ENCODE measurements at regions not wholly inside any gene's neighbourhood (a gene's known extent, or its start where the extent isn't known, plus 50 kb on each side); places are given as distances from the start of the nearest gene placed in this dataset.

- H3K4me1 ChIP-seq (ENCODE audit: low read depth, poor library complexity, severe bottlenecking), result no peaks in the 10 kb centered on the region
- H3K4me2 ChIP-seq, result no peak overlapping the region
- no peaks in the 10 kb centered on the region for H3K27me3 ChIP-seq (ENCODE audit: insufficient read depth, low read depth)
- TF ChIP-seq CTCF (conservative IDR thresholded peaks at IDR 0.05; ENCODE audit: low read depth, low read length), result no peak
- no peak overlapping the region for H3K9ac ChIP-seq
- H3K79me2 ChIP-seq (ENCODE audit: insufficient read depth, low read depth), result no peaks in the 10 kb centered on the region
- no peak overlapping the region for H3K27ac ChIP-seq
- no peaks in the 10 kb centered on the region for H3K36me3 ChIP-seq (ENCODE audit: insufficient read depth)
- H4K20me1 ChIP-seq (ENCODE audit: insufficient read depth), result no peaks in the 10 kb centered on the region
- H3K4me3 ChIP-seq (IDR thresholded peaks at IDR 0.05; ENCODE audit: insufficient read depth, low read depth, low read length), result no peak overlapping the region
- no peak overlapping the region for H2AFZ ChIP-seq (ENCODE audit: low read depth)
Observed at GRCh38 chr12:97005174-97005573, 98.1 kb downstream of the NEDD1 start.

DNA sequence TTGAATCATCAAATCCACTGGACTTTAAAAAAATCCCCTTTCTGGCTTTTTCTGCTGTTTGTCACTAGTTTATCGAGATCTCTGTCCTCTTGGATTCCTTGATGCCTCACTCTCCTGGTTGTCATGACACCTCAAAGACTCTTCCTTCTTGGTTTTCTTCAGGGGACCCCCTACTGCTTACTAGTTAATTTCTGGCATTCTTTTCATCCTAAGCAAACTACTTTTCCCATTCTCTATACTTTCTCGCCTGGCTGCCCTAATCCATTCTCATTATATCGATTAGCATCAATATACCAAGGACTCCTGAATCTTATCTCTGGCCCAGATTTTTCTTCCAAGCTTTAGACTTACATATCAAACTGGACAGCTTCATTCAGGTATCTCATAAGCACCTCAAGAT lies 98.6 kb downstream of the NEDD1 start:
- H2AFZ ChIP-seq (ENCODE audit: low read depth), result no peak overlapping the region
- H4K20me1 ChIP-seq (ENCODE audit: insufficient read depth), result no peaks in the 10 kb centered on the region
- no peak for TF ChIP-seq CTCF (conservative IDR thresholded peaks at IDR 0.05; ENCODE audit: low read depth, low read length)
- no peak overlapping the region for H3K27ac ChIP-seq
- H3K79me2 ChIP-seq (ENCODE audit: insufficient read depth, low read depth), result no peaks in the 10 kb centered on the region
- no peak overlapping the region for H3K9ac ChIP-seq
- no peaks in the 10 kb centered on the region for H3K27me3 ChIP-seq (ENCODE audit: insufficient read depth, low read depth)
- no peak overlapping the region for H3K4me2 ChIP-seq
- no peaks in the 10 kb centered on the region for H3K36me3 ChIP-seq (ENCODE audit: insufficient read depth)
- H3K4me3 ChIP-seq (IDR thresholded peaks at IDR 0.05; ENCODE audit: insufficient read depth, low read depth, low read length), result no peak overlapping the region
- H3K4me1 ChIP-seq (ENCODE audit: low read depth, poor library complexity, severe bottlenecking), result no peaks in the 10 kb centered on the region

GRCh38 chr12:97006585-97006984 lies 99.5 kb downstream of the NEDD1 start:
- Histone ChIP-seq H2AFZ (ENCODE audit: low read depth) (no peak overlapping the region), H3K9ac (no peak overlapping the region), H3K4me2 (no peak overlapping the region), H3K4me3 (IDR thresholded peaks at IDR 0.05; ENCODE audit: insufficient read depth, low read depth, low read length) (no peak overlapping the region), H3K79me2 (ENCODE audit: insufficient read depth, low read depth) (no peaks in the 10 kb centered on the region), H3K36me3 (ENCODE audit: insufficient read depth) (no peaks in the 10 kb centered on the region), H3K4me1 (ENCODE audit: low read depth, poor library complexity, severe bottlenecking) (no peaks in the 10 kb centered on the region), H3K27ac (no peak overlapping the region), H4K20me1 (ENCODE audit: insufficient read depth) (no peaks in the 10 kb centered on the region), H3K27me3 (ENCODE audit: insufficient read depth, low read depth) (no peaks in the 10 kb centered on the region)
- no peak for TF ChIP-seq CTCF (conservative IDR thresholded peaks at IDR 0.05; ENCODE audit: low read depth, low read length)

GRCh38 chr12:97016163-97016562 lies 109.1 kb downstream of the NEDD1 start:
- Histone ChIP-seq H3K27ac (no peak overlapping the region), H3K4me2 (no peak overlapping the region), H3K9ac (no peak overlapping the region), H3K36me3 (ENCODE audit: insufficient read depth) (no peaks in the 10 kb centered on the region), H3K4me1 (ENCODE audit: low read depth, poor library complexity, severe bottlenecking) (no peaks in the 10 kb centered on the region), H3K79me2 (ENCODE audit: insufficient read depth, low read depth) (no peaks in the 10 kb centered on the region), H3K4me3 (IDR thresholded peaks at IDR 0.05; ENCODE audit: insufficient read depth, low read depth, low read length) (no peak overlapping the region), H4K20me1 (ENCODE audit: insufficient read depth) (no peaks in the 10 kb centered on the region), H2AFZ (ENCODE audit: low read depth) (no peak overlapping the region), H3K27me3 (ENCODE audit: insufficient read depth, low read depth) (no peaks in the 10 kb centered on the region)
- no peak for TF ChIP-seq CTCF (conservative IDR thresholded peaks at IDR 0.05; ENCODE audit: low read depth, low read length)

DNA sequence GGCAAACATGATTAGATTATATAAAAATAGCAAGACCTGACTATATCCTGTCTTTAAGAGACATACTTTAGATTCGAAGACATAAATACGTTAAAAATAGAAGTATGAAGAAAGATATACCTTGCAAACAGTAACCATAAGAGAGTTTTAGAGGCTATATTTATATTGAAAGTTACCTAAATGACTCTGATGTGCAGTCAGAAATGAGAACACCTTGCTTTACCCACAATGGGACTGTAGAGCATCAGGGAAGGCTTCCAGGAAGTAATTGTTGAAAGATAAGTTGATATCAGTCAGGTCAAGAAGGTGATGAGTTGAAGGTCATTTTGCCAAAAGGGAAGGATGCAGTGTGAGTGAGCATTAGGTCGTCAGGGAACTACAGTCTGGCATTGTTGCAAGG lies 110.2 kb downstream of the NEDD1 start:
- Histone ChIP-seq H3K9ac (no peak overlapping the region), H3K36me3 (ENCODE audit: insufficient read depth) (no peaks in the 10 kb centered on the region), H3K4me3 (IDR thresholded peaks at IDR 0.05; ENCODE audit: insufficient read depth, low read depth, low read length) (no peak overlapping the region), H4K20me1 (ENCODE audit: insufficient read depth) (no peaks in the 10 kb centered on the region), H2AFZ (ENCODE audit: low read depth) (no peak overlapping the region), H3K4me1 (ENCODE audit: low read depth, poor library complexity, severe bottlenecking) (no peaks in the 10 kb centered on the region), H3K27ac (no peak overlapping the region), H3K4me2 (no peak overlapping the region), H3K27me3 (ENCODE audit: insufficient read depth, low read depth) (no peaks in the 10 kb centered on the region), H3K79me2 (ENCODE audit: insufficient read depth, low read depth) (no peaks in the 10 kb centered on the region)
- TF ChIP-seq CTCF (conservative IDR thresholded peaks at IDR 0.05; ENCODE audit: low read depth, low read length), result no peak
